ENCODE measurements at regions not wholly inside any gene's neighbourhood (a gene's known extent, or its start where the extent isn't known, plus 50 kb on each side); places are given as distances from the start of the nearest gene placed in this dataset.

DNA sequence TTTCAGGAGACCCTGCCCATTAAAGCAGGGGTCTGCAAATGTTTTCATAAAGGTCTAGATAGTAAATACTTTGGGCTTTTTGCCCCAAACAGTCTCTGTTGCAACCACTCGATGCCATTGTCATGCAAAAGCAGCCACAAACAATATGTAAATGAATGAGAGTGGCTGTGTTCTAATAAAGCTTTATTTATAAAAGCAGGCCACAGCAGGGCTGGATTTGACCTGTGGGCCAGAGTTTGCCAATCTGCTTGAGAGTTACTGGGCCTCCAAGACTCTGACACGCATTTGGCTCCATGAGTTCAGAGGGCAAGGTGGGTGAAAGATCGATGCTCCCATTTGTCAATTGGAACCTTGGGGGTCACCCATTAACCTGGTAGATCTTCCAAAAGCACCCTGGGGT, 217.3 kb upstream of the SDK2 start:
- TF ChIP-seq, protein P1, sequence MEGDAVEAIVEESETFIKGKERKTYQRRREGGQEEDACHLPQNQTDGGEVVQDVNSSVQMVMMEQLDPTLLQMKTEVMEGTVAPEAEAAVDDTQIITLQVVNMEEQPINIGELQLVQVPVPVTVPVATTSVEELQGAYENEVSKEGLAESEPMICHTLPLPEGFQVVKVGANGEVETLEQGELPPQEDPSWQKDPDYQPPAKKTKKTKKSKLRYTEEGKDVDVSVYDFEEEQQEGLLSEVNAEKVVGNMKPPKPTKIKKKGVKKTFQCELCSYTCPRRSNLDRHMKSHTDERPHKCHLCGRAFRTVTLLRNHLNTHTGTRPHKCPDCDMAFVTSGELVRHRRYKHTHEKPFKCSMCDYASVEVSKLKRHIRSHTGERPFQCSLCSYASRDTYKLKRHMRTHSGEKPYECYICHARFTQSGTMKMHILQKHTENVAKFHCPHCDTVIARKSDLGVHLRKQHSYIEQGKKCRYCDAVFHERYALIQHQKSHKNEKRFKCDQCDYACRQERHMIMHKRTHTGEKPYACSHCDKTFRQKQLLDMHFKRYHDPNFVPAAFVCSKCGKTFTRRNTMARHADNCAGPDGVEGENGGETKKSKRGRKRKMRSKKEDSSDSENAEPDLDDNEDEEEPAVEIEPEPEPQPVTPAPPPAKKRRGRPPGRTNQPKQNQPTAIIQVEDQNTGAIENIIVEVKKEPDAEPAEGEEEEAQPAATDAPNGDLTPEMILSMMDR (IDR thresholded peaks at IDR 0.05) = no peak
- no peak for TF ChIP-seq POLR2A (IDR thresholded peaks at IDR 0.05)

Data from breast epithelium (tissue), 3 donors.